ENCODE measurements at regions not wholly inside any gene's neighbourhood (a gene's known extent, or its start where the extent isn't known, plus 50 kb on each side); places are given as distances from the start of the nearest gene placed in this dataset.

GRCh38 chr5:10064546-10065195 is 185.0 kb downstream of the ATPSCKMT start:
- ATAC-seq, result no peak
- no peak for TF ChIP-seq PPARA (CRISPR knock-in tag; IDR thresholded peaks at IDR 0.05; ENCODE audit: borderline replicate concordance)
- TF ChIP-seq ARNTL (CRISPR knock-in tag; IDR thresholded peaks at IDR 0.05; ENCODE audit: borderline replicate concordance, low read depth), result no peak
- TF ChIP-seq RARB (CRISPR knock-in tag; IDR thresholded peaks at IDR 0.05), result no peak
- TF ChIP-seq ESRRG (CRISPR knock-in tag; IDR thresholded peaks at IDR 0.05), result no peak
- TF ChIP-seq ZNF70 (CRISPR knock-in tag; IDR thresholded peaks at IDR 0.05), result no peak
- no peak for TF ChIP-seq ZFP3 (CRISPR knock-in tag; IDR thresholded peaks at IDR 0.05)
- no peak for TF ChIP-seq PATZ1 (CRISPR knock-in tag; IDR thresholded peaks at IDR 0.05; ENCODE audit: borderline replicate concordance)
- TF ChIP-seq TOX (CRISPR knock-in tag; IDR thresholded peaks at IDR 0.05; ENCODE audit: borderline replicate concordance), result no peak
- TF ChIP-seq POU6F1 (CRISPR knock-in tag; IDR thresholded peaks at IDR 0.05; ENCODE audit: borderline replicate concordance, low read depth), result no peak
- TF ChIP-seq SNAI2 (CRISPR knock-in tag; IDR thresholded peaks at IDR 0.05), result no peak
- TF ChIP-seq CREB5 (CRISPR knock-in tag; IDR thresholded peaks at IDR 0.05; ENCODE audit: low read depth), result no peak
- TF ChIP-seq TCF4 (CRISPR knock-in tag; IDR thresholded peaks at IDR 0.05; ENCODE audit: borderline replicate concordance), result no peak
- no peak for TF ChIP-seq TSHZ2 (CRISPR knock-in tag; IDR thresholded peaks at IDR 0.05)
- no peak for TF ChIP-seq CSRNP3 (CRISPR knock-in tag; IDR thresholded peaks at IDR 0.05)
- TF ChIP-seq ZFP30 (CRISPR knock-in tag; IDR thresholded peaks at IDR 0.05), result no peak
- TF ChIP-seq OSR1 (CRISPR knock-in tag; IDR thresholded peaks at IDR 0.05), result no peak
- no peak for TF ChIP-seq ZC3H10 (CRISPR knock-in tag; IDR thresholded peaks at IDR 0.05)
- no peak for TF ChIP-seq ZNF565 (CRISPR knock-in tag; conservative IDR thresholded peaks at IDR 0.05; ENCODE audit: low read depth)
- no peak for TF ChIP-seq ZNF8 (CRISPR knock-in tag; IDR thresholded peaks at IDR 0.05)
- TF ChIP-seq CSDC2 (CRISPR knock-in tag; IDR thresholded peaks at IDR 0.05), result no peak

GRCh38 chr5:10063997-10064396 is 185.7 kb downstream of the ATPSCKMT start:
- no peak for ATAC-seq
- no peak for TF ChIP-seq TOX (CRISPR knock-in tag; IDR thresholded peaks at IDR 0.05; ENCODE audit: borderline replicate concordance)
- no peak for TF ChIP-seq ISL1 (CRISPR knock-in tag; IDR thresholded peaks at IDR 0.05)
- TF ChIP-seq CSDC2 (CRISPR knock-in tag; IDR thresholded peaks at IDR 0.05), result no peak
- TF ChIP-seq RARB (CRISPR knock-in tag; IDR thresholded peaks at IDR 0.05), result no peak
- no peak for TF ChIP-seq ARNTL (CRISPR knock-in tag; IDR thresholded peaks at IDR 0.05; ENCODE audit: borderline replicate concordance, low read depth)
- no peak for TF ChIP-seq TSHZ2 (CRISPR knock-in tag; IDR thresholded peaks at IDR 0.05)
- TF ChIP-seq BACH2 (CRISPR knock-in tag; IDR thresholded peaks at IDR 0.05; ENCODE audit: borderline replicate concordance), result no peak

Data from SK-N-SH treated with all-trans-retinoic acid at 6 μM for 48 hours (cell line).